SU-DHL-6 (cell line): ENCODE measurements at regions not wholly inside any gene's neighbourhood (a gene's known extent, or its start where the extent isn't known, plus 50 kb on each side); places are given as distances from the start of the nearest gene placed in this dataset.
"Not testable (repeated sequence)": the region's sequence is repeated elsewhere in the genome, so short reads cannot be mapped to it uniquely, and the experiment has no call there.

ENCODE experiments used
- H2AFZ ChIP-seq: fragments of 200-600 bp; sonication (generic); 2 replicates; pipeline ENCODE4 v1.6.1; 2014; ENCODE audit warnings: low read depth, mild to moderate bottlenecking, moderate library complexity, mixed read lengths, antibody characterized with exemption, low read length; ENCODE audit not compliant: severe bottlenecking
- H3F3A ChIP-seq: fragments of 200-600 bp; shearing (Covaris generic); 2 replicates; pipeline ENCODE4 v1.6.0; 2016; ENCODE audit warnings: antibody characterized with exemption, mild to moderate bottlenecking; ENCODE audit not compliant: insufficient read depth
- H3K27ac ChIP-seq: fragments of 200-600 bp; sonication (generic); 2 replicates; pipeline ENCODE4 v1.5.1; 2016; ENCODE audit warnings: low read depth, mild to moderate bottlenecking, low read length, moderate library complexity, mixed read lengths
- H3K27me3 ChIP-seq: fragments of 200-600 bp; sonication (generic), shearing (Covaris generic); 2 replicates; pipeline ENCODE4 v1.6.0; 2014; ENCODE audit warnings: mild to moderate bottlenecking, low read length
- H3K36me3 ChIP-seq: fragments of 200-600 bp; sonication (generic); 2 replicates; pipeline ENCODE4 v1.6.1; 2014; ENCODE audit warnings: mild to moderate bottlenecking, low read length, mixed read lengths
- H3K4me2 ChIP-seq: fragments of 300-600, 200-600 bp; shearing (Covaris generic), sonication (generic); 2 replicates; pipeline ENCODE4 v1.6.0; 2014; ENCODE audit warnings: low read length, low read depth, mild to moderate bottlenecking; ENCODE audit not compliant: poor library complexity, severe bottlenecking
- H3K4me3 ChIP-seq: fragments of 200-600 bp; sonication (generic); 2 replicates; pipeline ENCODE4 v1.5.1; 2014; ENCODE audit warnings: antibody characterized with exemption, low read length, mild to moderate bottlenecking, mixed read lengths; ENCODE audit not compliant: insufficient read depth, poor library complexity, severe bottlenecking
- H3K79me2 ChIP-seq: fragments of 200-600 bp; sonication (generic); 2 replicates; pipeline ENCODE4 v1.6.1; 2014; ENCODE audit warnings: mild to moderate bottlenecking, low read length, moderate library complexity; ENCODE audit not compliant: insufficient read depth
- H3K9ac ChIP-seq: fragments of 200-600 bp; sonication (generic); 2 replicates; pipeline ENCODE4 v1.7.0; 2014; ENCODE audit warnings: mild to moderate bottlenecking, low read length
- H3K9me2 ChIP-seq: fragments of 200-600 bp; sonication (generic); replicated peaks from 2 replicates; pipeline ENCODE4 v1.6.1; 2014; ENCODE audit warnings: low read length; ENCODE audit not compliant: insufficient read depth
- H3K9me3 ChIP-seq: fragments of 200-600 bp; sonication (generic); 2 replicates; pipeline ENCODE4 v1.6.1; 2014; ENCODE audit warnings: low read length, mixed read lengths; ENCODE audit not compliant: insufficient read depth
- H4K20me1 ChIP-seq: fragments of 200-600 bp; sonication (generic); 2 replicates; pipeline ENCODE4 v1.6.1; 2014; ENCODE audit warnings: low read depth, mild to moderate bottlenecking, antibody characterized with exemption, low read length, moderate library complexity, mixed read lengths
- CTCF ChIP-seq: fragments of 200-600 bp; sonication (generic); IDR thresholded peaks from one replicate; pipeline ENCODE4 v1.5.1; 2017; ENCODE audit warnings: antibody characterized with exemption, mild to moderate bottlenecking, low read length, moderate library complexity; ENCODE audit not compliant: insufficient read depth, poor library complexity, severe bottlenecking
- EZH2phosphoT487 ChIP-seq: fragments of 200-600 bp; sonication (generic), shearing (Covaris generic); conservative IDR thresholded peaks from 2 replicates; pipeline ENCODE4 v1.6.1; 2018; ENCODE audit warnings: mild to moderate bottlenecking, antibody characterized with exemption, low read length, moderate library complexity, mixed read lengths

GRCh38 chr18:73101977-73102376 is 234.2 kb upstream of the NETO1 start:
- no peak overlapping the region for H3K4me2 ChIP-seq
- TF ChIP-seq EZH2phosphoT487: no peak
- no peak for TF ChIP-seq CTCF
- H3K79me2 ChIP-seq: no peaks in the 10 kb centered on the region
- no peaks in the 10 kb centered on the region for H3K27me3 ChIP-seq
- no peak overlapping the region for H3K27ac ChIP-seq
- no peak overlapping the region for H3K9ac ChIP-seq
- H3K9me3 ChIP-seq: no peaks in the 10 kb centered on the region
- no peaks in the 10 kb centered on the region for H4K20me1 ChIP-seq
- H2AFZ ChIP-seq: no peak overlapping the region
- no peaks in the 10 kb centered on the region for H3K36me3 ChIP-seq
- H3F3A ChIP-seq: no peaks in the 10 kb centered on the region
- H3K4me3 ChIP-seq: no peak overlapping the region
- no peaks in the 10 kb centered on the region for H3K9me2 ChIP-seq

GRCh38 chr18:73101491-73101890 is 233.7 kb upstream of the NETO1 start:
- H3K4me2 ChIP-seq, H3K9me2 ChIP-seq, H3K27ac ChIP-seq, H3K9me3 ChIP-seq, H3K4me3 ChIP-seq, H3K36me3 ChIP-seq, H2AFZ ChIP-seq, H3K27me3 ChIP-seq, H3F3A ChIP-seq, H4K20me1 ChIP-seq, H3K79me2 ChIP-seq, H3K9ac ChIP-seq: not testable (repeated sequence)

GRCh38 chr18:73099759-73100158 is 232.0 kb upstream of the NETO1 start:
- H3K27me3 ChIP-seq: no peaks in the 10 kb centered on the region
- H2AFZ ChIP-seq: no peak overlapping the region
- H3K9ac ChIP-seq: no peak overlapping the region
- H4K20me1 ChIP-seq: no peaks in the 10 kb centered on the region
- no peaks in the 10 kb centered on the region for H3K9me3 ChIP-seq
- TF ChIP-seq CTCF: no peak
- no peak for TF ChIP-seq EZH2phosphoT487
- no peak overlapping the region for H3K27ac ChIP-seq
- no peak overlapping the region for H3K4me3 ChIP-seq
- H3F3A ChIP-seq: no peaks in the 10 kb centered on the region
- H3K4me2 ChIP-seq: no peak overlapping the region
- H3K79me2 ChIP-seq: no peaks in the 10 kb centered on the region
- no peaks in the 10 kb centered on the region for H3K9me2 ChIP-seq
- H3K36me3 ChIP-seq: no peaks in the 10 kb centered on the region

GRCh38 chr18:73093687-73094250 is 226.0 kb upstream of the NETO1 start:
- no peaks in the 10 kb centered on the region for H3K27me3 ChIP-seq
- no peaks in the 10 kb centered on the region for H4K20me1 ChIP-seq
- H3F3A ChIP-seq: no peaks in the 10 kb centered on the region
- no peaks in the 10 kb centered on the region for H3K36me3 ChIP-seq
- no peak overlapping the region for H2AFZ ChIP-seq
- H3K9me2 ChIP-seq: no peaks in the 10 kb centered on the region
- H3K79me2 ChIP-seq: no peaks in the 10 kb centered on the region
- H3K27ac ChIP-seq: no peak overlapping the region
- no peaks in the 10 kb centered on the region for H3K9me3 ChIP-seq
- no peak overlapping the region for H3K9ac ChIP-seq
- H3K4me3 ChIP-seq: no peak overlapping the region
- H3K4me2 ChIP-seq: no peak overlapping the region
- no peak for TF ChIP-seq CTCF
- TF ChIP-seq EZH2phosphoT487: no peak
